H1 (cell line): ENCODE measurements at regions not wholly inside any gene's neighbourhood (a gene's known extent, or its start where the extent isn't known, plus 50 kb on each side); places are given as distances from the start of the nearest gene placed in this dataset.

ENCODE experiments used
- GTF2F1 ChIP-seq: IDR thresholded peaks from 2 replicates; pipeline ENCODE4 v1.6.1; 2012; ENCODE audit warnings: low read depth, low read length, improper control_type of control experiment, borderline replicate concordance
- JUN ChIP-seq: IDR thresholded peaks from 2 replicates; pipeline ENCODE4 v1.6.1; 2011; ENCODE audit warnings: low read depth, mild to moderate bottlenecking, improper control_type of control experiment, low read length

DNA sequence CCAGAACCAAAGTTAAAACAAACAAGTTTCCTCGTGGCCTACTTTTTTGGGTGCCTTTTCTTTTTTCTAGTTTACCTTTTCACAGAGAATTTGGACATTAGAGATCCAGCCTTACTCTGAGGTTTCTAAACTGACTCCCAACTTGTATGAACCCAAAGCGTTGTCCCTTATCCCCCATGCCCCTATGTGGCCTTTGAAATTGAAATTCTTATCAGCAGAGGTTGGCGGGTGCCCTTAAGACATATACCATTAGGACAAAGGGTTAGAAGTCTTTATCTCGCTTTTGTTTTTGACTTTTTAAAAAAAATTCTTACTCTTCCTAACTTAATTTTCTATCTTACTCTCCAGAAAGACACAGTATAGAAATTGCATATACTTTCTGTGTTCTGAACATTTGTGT lies 76.3 kb upstream of the C7orf33 start (continued):
- TF ChIP-seq JUN (no peak), GTF2F1 (no peak)
